GM19455 (cell line): ENCODE measurements at regions not wholly inside any gene's neighbourhood (a gene's known extent, or its start where the extent isn't known, plus 50 kb on each side); places are given as distances from the start of the nearest gene placed in this dataset.
"Not testable (repeated sequence)": the region's sequence is repeated elsewhere in the genome, so short reads cannot be mapped to it uniquely, and the experiment has no call there.

ENCODE experiments used
- ATAC-seq: cut with Tn5 transposase; IDR thresholded peaks from one replicate; pipeline ENCODE4 v1.9.1; 2021; ENCODE audit not compliant: unreplicated experiment

DNA sequence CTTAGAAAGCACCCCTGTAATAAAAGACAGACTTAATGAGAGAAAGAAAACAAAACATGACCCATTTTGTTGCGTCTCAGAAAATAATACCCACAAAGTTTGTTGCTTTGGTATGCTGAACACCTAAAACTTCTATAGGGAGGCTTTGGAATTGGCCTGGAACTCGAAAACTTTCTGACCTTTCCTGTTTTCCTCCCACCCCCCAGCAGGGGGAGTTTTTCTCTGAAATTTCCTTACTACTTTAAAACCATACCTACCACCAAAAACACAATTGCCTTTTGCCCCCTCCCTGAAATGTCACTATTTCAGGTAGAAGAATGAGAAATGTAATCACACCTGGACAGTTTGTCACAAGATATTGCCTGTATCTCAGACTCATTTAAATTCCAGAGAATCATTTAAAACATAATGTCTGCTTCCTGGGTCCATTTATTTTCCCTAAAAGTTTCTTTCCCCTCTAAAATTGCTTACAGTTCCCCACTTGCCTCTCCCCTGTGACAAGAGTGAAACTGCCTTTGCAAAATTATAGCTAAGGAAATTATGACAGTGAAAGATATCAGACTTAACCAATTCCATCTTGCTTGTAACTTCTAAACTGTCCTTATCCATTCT lies 2700.2 kb downstream of the PCDH9 start:
- ATAC-seq = no peak

DNA sequence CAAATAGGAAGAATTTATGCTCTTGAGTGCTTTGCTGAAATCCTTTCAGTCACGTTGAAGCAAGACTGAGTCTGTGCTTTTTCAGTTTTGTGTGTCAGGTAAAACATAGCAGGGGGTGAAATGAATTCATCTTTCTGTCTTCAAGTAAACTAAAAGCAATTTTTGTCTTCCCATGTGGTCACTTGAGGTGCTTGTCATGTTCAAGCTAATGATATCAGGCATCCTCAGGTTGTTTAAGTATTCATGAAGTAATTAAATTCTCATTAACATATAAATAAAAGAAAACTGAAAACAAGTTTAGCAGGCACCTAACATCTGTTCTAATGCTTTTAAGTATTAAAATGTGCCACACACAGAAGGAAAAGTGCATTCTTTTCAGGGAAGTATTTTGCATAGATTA lies 2701.3 kb downstream of the PCDH9 start:
- ATAC-seq = no peak

DNA sequence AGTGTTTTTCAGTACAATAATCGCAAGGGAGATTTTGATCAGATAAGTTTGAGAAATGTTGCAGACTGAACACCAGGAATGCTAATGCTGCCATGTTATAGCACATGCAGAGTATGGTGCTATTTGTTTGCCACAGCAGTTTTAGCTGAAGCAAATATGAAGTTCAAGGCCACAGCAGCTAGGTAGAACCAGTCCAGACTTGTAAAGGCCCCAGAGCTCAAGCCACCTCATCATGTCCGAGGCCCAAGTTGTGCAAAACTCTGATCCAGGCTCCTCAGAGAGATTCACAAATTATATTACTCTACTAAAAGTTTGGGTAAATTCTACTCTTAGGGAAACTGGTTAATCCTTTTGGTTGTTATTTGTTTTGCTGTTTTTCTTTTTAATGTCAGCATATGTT lies 2702.6 kb downstream of the PCDH9 start:
- ATAC-seq = no peak

DNA sequence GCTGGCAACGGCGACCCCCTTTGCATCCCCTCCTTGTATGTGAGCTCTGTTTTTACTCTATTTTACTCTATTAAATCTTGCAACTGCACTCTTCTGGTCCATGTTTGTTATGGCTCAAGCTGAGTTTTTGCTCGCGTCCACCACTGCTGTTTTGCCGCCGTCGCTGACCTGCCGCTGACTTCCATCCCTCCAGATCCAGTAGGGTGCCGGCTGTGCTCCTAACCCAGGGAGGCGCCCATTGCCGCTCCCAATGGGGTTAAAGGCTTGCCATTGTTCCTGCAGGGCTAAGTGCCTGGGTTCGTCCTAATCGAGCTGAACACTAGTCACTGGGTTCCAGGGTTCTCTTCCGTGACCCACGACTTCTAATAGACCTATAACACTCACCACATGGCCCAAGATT lies 2704.4 kb downstream of the PCDH9 start:
- ATAC-seq = no peak

DNA sequence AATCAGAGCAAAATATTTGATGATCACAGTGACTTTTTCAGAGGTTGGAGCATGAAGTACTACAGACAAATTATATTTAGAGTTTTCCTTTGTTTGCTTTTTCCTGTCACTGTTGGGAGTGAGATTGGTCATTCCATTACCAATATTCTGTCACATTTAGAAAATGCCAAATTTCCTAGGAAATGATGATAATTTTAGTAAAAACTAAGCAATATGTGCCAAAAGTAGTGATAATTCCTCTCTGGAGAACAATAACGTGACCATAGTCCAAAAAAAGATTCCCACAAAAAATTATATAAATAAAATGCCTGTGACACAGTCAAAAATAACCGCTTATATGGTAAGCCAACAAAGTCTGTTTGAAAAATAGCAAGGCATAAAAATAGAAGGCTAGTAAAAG lies 2719.4 kb downstream of the PCDH9 start:
- no peak for ATAC-seq

DNA sequence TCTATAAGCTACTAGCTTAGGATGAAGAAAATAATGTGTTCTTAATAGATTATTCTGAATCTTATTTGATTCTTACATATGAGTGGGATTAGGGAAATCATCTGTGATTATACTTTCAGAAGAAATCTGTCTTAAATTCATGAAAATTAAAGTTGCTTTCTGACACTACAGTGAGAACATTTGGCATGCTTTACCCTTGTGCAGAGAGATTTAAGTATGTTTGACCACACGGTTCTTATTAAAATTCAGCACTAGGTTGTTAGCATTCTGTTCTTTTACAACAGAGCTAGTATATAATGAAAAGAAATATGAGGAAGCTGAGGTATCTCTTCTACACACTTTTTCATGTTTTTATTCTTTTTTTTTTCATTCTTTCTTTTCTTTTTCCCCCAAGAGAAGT lies 2723.9 kb downstream of the PCDH9 start:
- ATAC-seq = no peak

DNA sequence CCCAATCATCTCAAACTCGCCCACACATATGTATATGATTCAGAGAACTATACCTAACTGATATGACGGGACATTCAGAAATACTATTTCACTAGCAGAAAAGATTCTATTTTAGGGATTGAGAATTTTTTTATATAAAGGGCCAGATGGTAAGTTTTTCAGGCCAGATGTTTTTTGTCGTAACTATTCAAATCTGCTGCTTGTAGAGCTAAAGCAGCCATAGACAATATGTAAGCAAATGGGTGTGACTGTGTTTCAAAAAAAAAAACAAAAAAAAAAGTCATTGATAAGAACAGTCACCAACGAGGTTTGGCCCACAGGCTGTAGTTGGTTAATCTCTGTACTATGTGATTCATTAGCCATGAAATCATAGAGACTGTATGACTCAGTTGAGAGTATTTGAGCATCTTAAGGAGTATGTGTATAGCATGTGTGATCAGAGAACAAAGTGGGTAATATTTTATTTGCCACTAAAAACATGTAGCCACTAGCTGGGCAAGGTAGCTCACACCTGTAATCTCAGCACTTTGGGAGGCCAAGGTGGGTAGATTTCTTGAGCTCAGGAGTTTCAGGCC lies 2724.7 kb downstream of the PCDH9 start:
- ATAC-seq = no peak

DNA sequence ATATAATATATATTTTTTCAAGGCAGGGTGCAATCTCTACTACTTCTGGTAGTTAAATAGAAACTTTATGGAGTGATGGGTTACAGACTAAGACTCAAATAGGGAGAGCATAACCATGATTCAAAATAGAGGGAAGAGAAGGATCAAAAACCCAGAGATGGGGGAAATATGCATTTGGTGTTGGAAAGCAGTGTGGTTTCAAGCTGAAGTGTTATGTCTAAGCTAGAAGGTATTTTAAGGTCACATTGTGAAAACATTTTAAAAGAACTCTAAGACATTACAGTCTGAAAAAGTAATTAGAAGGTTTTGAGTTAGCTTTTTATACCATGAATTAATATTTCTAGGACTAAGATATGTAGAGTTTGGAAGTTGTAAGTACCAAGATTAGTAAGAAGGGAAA lies 2741.4 kb downstream of the PCDH9 start:
- no peak for ATAC-seq

DNA sequence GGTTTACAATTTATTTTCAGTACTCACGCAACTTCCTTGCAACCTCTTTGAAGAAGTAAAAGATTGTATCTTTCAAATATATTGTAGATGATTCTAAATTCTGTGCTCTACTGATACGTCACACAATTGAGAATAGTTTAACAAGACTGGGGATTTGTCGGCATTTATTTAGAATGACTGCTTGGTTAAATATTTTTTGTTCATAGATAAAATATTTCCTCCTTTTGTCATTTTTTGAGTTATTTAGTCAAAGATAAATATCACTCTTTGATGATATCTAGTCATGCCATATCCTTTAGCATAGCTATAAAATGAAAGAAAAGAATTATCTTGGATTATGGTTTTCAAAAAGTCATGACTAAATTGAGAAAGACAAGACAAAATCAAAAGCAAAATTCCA lies 2747.8 kb downstream of the PCDH9 start:
- no peak for ATAC-seq

DNA sequence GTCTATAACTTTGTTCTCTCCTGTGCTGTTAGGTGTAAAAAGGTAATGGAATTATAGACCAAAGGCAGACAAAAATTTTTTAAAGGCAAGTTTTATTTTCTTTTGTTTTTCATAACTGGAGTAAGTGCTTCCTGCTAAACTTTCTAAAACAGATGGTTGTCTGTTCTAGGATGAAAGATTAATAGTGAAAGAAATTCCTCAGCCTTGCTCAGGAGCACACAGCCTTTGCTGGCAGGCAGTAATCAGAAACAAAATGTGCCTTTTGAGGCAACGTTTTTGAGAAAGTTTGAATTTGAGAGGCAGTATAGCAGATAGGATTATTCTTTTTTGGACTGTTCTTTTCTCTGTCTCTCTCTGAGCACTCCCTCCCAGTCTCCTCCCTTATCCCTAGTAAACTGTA lies 2749.5 kb downstream of the PCDH9 start:
- no peak for ATAC-seq

DNA sequence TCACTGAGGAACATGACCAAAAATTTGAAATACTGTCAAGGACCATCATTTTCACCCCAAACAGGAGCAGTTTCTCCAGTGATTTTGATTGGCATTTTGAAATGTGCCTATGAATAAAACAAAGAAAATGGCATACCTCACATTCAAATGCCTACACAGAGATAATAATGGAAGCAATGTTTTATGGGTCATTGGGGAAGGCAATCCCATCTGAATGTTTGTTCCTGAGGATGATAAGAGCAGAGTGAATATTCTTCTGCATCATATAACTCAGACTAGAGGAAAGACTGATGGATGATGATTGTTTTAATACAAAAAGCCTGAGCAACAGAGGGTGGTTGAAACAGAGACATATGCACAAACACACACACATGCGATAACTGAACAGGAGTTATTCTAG lies 2749.9 kb downstream of the PCDH9 start:
- no peak for ATAC-seq

DNA sequence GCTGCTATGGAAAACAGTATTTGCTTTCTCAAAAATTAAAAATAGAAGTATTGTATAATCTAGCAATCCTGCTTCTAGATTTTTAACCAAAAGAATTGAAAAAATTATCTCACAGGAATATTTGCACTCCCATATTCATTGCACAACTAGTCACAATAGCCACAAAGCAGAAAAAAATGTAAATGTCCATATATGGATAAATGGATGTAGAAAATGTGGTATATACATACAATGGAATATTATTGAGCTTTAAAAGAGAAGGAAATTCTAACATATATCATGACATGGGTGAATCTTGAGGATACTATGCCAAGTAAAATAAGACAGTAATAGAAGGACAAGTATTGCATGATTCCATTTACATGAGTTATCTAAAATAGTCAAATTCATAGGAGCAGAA lies 2753.0 kb downstream of the PCDH9 start:
- no peak for ATAC-seq

DNA sequence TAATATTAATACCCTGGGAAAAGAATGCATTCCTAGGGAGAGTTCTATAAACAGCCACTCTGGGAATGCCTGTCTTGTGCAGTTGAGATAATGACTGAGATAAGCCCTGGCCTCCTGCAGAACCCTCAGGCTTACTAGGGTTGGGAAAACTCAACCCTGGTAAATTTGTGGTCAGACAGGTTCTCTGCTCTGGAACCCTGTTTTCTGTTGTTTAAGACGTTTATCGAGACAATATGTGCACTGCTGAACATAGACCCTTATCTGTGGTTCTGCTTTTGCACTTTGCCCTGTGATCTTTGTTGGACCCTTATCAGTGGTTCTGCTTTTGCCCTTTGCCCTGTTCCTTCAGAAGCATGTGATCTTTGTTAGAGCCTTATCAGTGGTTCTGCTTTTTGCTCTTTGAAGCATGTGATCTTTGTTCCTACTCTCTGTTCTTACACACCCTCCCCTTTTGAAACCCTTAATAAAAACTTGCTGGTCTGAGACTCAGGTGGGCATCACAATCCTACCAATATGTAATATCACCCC lies 2754.0 kb downstream of the PCDH9 start:
- not testable (repeated sequence) for ATAC-seq

DNA sequence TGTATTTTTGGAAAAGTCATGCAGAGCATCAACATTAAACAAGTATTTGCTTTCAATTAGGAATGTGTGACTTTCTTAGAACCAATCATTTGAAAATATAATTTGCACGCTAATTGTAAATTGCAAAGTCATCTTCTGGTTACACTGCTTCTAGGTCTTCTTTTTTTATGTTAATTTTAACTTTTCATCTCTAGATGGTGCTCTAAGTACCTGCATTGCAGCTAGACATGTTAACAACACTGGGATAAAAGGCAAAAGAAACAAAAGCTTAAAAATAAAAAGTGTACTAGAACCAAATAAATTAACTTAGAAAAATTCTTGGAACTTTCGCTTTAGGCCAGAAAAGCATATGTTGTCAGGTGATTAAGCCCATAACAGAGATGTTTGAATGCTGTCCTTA lies 2758.2 kb downstream of the PCDH9 start:
- ATAC-seq = no peak

DNA sequence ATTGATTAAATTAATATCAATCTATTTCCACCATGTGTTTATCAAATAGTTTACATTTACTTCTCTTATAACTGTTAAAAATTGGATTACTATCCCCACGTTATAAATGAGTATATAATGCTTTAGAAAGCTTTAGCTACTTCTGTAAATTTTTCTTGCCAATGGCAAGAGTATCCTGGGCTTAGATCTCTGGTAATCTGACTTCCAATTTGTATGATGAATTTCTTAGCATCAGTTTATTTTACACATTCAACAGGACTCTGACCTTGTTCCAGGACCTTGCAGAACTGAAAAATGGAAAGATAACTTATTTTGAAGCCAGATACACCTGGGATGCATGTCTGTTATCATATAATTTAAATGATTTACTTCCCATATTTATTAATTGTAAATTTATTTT lies 2759.4 kb downstream of the PCDH9 start:
- no peak for ATAC-seq

DNA sequence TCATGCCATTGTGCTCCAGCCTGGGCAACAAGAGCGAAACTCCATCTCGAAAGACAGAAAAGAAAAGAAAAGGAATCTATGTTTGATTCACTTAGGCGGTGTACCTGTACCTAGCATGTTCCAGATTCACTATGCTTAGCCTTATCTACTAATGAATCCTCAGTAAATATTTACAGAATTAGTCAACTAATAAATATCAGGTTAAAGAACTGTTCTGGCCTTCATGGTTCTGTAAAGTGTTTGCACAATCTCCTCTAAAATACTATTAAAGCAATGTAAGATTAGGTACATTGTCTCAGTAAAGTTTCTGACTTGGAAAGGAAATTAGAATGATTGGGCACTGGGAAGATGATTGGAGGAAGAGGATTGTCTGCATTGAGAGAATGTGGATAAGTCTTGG lies 2770.4 kb downstream of the PCDH9 start:
- no peak for ATAC-seq

DNA sequence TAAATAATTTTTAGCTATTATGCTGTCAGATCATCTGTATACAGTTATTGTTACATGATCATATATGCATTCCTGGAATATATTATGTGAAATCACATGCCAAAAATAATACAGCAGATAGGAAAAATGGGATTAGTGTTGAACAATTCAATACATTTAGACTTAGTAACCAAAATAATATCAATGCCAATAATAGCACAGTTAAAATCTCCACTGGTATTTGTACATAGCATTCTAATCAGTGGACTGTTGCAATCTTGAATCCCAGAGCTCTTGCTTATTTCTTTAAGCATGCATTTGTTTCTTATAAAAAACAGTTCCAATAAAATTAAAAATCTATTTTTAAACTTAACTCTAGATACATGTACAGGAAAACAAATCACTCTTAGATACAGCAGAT lies 2772.2 kb downstream of the PCDH9 start:
- no peak for ATAC-seq

DNA sequence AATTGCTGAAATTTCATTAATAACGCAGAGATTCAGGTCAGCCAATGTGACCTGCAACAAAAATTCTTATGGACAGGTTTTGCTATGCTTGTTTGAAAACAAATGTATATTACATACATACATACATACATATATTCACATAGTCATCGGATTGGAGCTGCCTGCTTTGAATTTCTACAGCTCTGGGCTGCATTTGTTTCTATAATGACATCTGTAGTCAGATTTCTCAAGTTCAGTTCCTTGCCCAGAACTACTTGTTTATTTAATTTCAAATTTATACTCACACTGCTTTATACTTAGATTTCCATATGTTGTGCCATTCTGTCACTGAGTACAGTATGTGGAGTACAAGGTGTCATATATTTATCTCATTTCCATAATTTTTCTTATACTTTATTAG lies 2775.0 kb downstream of the PCDH9 start:
- no peak for ATAC-seq

DNA sequence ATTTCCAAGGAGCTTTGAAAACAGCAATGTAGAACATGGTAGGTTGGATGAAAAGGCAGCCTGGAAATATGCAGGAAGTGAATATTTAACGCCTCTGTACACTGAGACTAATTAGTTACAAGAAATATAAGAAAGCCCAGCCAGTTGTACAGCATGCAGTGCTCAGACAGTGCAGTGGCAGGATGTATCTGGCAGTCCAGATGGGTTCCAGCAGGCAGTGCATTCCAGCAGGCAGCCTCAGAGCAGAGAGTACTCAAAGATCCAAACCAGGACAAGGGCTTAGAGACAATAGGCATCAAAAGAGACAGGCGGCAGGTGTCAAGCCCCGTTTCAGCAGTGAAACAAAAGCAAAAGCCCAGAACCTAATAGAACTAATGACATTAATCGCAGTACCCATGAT lies 2776.3 kb downstream of the PCDH9 start:
- ATAC-seq = no peak

DNA sequence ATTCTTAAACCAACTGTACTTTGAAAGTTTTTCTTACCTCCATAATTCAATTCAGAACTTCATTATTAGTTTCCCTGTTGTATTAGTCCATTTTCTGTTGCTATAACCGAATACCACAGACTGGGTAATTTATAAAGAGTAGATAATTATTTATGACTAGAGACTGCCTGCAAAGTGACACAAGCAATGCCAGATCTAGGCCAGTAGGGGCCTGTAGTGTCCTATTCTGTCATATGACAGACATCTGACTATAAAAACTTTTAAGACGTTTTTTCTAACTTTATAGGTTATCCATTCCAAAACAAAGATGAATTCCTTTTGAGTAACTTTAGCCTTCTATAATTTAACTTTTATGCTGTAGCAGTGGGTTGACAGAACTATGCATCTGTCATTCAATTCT lies 2783.8 kb downstream of the PCDH9 start:
- ATAC-seq = no peak

DNA sequence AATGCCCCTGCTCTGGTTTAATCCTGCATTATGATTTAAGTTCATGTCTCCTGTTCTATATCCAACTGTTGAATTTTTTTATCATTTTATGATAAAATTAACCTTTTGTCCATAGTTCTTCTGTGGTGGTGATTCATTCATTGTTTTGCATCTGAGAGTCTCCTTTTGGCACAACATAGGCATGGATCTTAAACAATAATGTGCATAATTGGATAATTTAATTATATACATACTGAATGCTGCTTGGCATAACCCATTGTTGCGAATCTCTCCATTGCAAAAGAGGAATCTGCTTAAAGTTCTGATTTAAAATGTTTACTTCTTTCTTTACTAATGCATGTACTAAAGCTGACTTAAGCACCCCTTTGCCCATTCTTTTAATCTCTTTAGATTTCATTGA lies 2788.4 kb downstream of the PCDH9 start:
- ATAC-seq = no peak

DNA sequence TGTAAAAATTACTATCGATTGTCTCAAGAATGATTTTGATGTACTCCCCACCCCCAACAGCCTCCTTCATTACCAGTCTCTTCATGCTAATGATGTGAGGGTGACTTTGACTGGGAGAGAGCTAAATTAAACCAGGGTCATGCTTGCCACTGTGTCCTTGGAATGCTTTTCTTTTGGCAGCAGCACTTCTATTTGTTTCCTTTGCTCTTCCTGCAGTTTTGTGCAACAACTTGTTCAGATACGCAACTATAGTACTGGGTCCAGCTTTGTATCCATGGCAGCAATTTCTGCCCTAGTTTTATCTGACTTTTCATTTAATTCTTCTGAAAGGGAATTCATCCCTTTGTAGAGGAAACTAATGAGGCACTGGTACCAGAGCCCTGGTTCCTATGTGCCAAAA lies 2792.1 kb downstream of the PCDH9 start:
- ATAC-seq = no peak

DNA sequence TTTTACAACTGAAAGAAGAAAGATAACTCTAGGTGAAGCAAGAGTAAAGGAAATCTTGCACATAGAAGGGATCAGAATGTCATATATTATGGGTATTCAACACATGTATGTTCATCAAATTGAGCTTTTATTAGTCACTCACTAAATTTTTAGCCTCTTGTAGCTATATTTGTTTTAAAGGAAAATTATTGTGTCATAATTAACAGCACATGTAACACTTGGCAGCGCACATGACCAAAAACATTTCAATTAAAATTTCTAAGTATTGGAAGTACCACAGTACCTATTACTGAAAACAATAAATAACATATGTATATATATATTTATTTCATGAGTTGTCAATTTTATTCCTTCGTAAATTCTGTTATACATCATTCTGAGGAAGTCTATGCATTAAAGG lies 2800.4 kb downstream of the PCDH9 start:
- no peak for ATAC-seq
